Lower leg skin (tissue), 4 donors: ENCODE measurements at regions not wholly inside any gene's neighbourhood (a gene's known extent, or its start where the extent isn't known, plus 50 kb on each side); places are given as distances from the start of the nearest gene placed in this dataset.
A peak's percentile ranks its signal among the peaks of the same experiment; 100 is the strongest.
"Not testable (repeated sequence)": the region's sequence is repeated elsewhere in the genome, so short reads cannot be mapped to it uniquely, and the experiment has no call there.

Source experiments
- DNase-seq, 2 donors: peaks; one replicate each; pipeline ENCODE4 v3.0.0-alpha.2; 2019; ENCODE audit warnings: low spot score in 2 of 2
- H3K4me3 ChIP-seq: fragments of 200-600 bp; sonication (generic); 2 replicates; pipeline ENCODE4 v1.5.1; 2017; ENCODE audit warnings: mild to moderate bottlenecking, low read depth; ENCODE audit not compliant: poor library complexity, severe bottlenecking
- CTCF ChIP-seq, 3 donors: fragments of 450-650 bp; IDR thresholded peaks; one replicate each; pipeline ENCODE4 v1.5.1; 2016; ENCODE audit warnings: antibody characterized with exemption in 3 of 3, mild to moderate bottlenecking in 3 of 3, moderate library complexity in 2 of 3
- POLR2A ChIP-seq, 2 donors: fragments of 450-650 bp; IDR thresholded peaks; one replicate each; pipeline ENCODE4 v1.6.1; 2016 to 2017; ENCODE audit warnings: antibody characterized with exemption in 2 of 2, mild to moderate bottlenecking in 1 of 2, moderate library complexity in 1 of 2
- WGBS, 2 donors: methylation state at CpG; one replicate each; pipeline ENCODE4 v1.1.5; 2018; 5-methylcytosine and 5-hydroxymethylcytosine counted together
- intact Hi-C: fragments of 100-400 bp; cut with DNase I; formaldehyde crosslinking; loops from one replicate; pipeline ENCODE4 v1.15.0; 2023; ENCODE audit warnings: low total_unique reads

DNA sequence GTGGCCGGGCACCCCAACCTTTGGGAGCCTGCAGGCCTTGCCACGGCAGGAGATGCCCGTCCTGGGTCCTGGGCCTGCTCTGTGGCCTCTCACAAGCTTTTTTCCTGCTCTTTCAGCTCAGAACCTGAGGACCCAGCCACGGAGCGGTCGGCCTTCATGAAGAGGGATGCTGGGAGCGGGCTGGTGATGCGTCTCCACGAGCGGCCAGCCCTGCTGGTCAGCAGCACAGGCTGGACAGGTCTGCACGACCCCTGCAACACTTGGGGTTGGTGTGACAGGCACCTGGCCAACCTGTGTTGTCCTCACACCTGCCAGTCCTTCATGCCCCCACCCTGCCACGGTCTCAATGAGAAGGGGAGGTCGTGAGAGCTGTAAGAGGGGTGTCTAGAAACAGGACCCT lies 170.0 kb downstream of the ADRA2C start:
- TF ChIP-seq POLR2A (IDR thresholded peaks at IDR 0.05) = no peak
- TF ChIP-seq CTCF (IDR thresholded peaks at IDR 0.05) = no peak
- no peak for DNase-seq
- 79 to 82% methylated on average over 5 to 9 of the region's 13 CpGs for whole genome bisulfite sequencing, 2 donors
- intact Hi-C loops = no loop called here
- H3K4me3 ChIP-seq = no peak overlapping the region

GRCh38 chr4:3937849-3938562 lies 171.8 kb downstream of the ADRA2C start:
- DNase-seq, intact Hi-C loops, H3K4me3 ChIP-seq: not testable (repeated sequence)
- 54 to 63% methylated on average over 7 of the region's 18 CpGs for WGBS, 2 donors

DNA sequence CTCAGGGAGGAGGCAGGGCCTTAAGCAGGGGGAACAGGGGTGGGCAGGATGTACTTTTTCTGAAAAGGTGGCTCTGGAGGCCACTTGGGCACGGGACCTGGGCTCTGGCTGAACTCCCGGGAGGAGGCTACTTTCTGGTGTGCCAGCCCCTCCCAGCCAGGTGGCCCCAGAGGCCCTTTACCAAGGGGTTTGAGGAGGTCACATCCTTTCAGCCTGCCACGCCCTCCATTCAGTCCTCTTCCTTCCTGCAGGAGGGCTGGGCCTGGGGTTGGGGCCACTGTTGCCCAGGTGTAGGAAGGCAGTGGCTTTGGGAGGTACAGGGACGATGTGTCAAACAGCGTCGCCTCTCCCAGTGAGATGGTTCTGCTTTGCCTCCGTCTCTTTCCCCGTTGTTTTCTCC lies 172.5 kb downstream of the ADRA2C start:
- DNase-seq, intact Hi-C loops: not testable (repeated sequence)
- 83 to 85% methylated on average over 5 to 6 of the region's 8 CpGs for WGBS, 2 donors

DNA sequence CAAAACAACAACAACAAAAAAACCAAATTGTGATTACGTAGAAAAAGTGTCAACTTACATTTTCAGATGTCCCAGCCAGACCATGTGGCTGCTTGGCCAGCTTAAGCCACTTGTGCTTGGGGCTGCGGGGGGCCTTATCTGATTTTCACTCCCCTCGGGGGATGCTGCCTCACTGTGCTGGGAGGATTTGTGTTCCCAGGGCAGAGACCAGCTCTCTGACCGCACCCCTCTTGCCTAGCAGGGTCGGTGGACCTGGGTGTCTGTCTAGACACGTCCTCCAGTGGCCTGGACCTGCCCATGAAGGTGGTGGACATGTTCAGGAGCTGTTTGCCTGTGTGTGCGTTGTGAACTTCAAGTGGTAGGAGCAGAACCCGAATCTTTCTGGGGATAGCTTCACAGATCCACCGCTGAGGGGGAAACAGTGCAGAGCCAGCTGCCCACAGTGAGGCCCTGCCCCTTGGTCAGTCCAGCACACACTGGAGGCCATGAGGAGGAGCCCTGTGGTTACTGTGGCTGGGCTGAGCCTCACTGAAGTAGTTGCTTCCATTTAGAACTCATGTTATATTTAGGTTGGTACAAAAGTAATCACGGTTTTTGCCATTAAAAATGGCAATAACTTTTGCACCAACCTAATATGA lies 173.9 kb downstream of the ADRA2C start:
- DNase-seq, H3K4me3 ChIP-seq, intact Hi-C loops: not testable (repeated sequence)
- WGBS, 2 donors = 47 to 56% methylated on average over 9 to 10 of the region's 10 CpGs

More for the DNA sequence above, 172.5 kb downstream of the ADRA2C start:
- not testable (repeated sequence) for H3K4me3 ChIP-seq

DNA sequence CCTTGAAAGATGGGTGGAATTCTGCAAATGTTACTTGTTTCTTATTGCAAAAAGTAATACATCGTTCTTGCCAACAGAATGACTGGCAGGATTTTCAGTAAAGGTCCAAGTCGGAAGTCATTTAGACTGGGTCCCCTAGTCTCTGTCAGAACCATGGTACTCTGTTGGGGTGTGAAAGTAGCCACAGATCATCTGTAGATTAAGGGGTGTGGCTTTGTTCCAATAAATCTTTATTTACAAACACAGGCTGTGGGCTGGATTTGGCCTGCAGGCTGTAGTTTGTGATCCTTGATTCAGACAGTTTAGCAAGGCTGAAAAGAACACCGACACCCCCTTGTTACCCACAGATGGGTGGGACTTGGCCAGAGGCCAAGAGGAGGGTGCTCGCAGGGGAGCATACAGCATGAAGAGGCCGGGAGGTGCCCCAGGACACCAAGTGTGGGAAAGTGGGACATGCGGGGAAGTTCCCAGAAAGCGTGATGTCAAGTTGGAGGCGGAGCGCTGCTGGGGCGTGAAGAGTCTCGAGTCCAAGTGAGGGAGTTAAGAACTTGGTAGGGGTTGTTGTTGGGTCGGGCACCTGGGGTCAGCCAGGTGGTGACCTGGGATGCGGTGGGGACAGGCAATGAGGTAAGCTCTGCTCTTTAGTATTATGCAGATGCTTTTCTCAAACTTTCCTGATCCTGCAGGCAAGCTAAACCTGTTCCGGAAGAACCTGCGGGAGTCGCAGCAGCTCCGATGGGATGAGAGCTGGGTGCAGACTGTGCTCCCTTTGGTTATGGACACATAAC lies 175.7 kb downstream of the ADRA2C start:
- intact Hi-C loops, H3K4me3 ChIP-seq, DNase-seq: not testable (repeated sequence)
- WGBS, 2 donors = 54 to 55% methylated on average over 13 to 16 of the region's 17 CpGs

DNA sequence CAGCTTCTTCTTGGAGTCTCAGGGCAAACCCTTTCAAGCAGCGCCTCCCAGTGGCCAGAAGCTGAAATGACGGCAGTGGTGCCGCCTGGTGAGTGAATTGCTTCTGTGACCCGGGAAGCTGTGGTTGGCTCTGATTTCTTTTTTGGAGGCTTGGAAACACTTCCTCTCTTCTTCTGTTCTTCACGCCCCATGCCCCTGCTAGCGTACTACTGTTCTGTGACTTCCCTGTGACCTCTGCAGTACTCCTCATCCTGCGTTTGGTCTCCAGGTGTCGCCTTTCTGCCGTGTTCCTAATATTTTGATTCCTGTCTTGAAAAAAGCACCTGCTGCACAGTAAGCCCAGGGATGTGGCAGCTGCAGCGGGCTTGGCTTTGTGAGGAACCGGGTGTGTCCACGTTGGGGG lies 176.4 kb downstream of the ADRA2C start:
- H3K4me3 ChIP-seq, intact Hi-C loops: not testable (repeated sequence)
- peak; percentile 54 to 92 for DNase-seq
- peak in 1 of 3 donors; percentile 35 for TF ChIP-seq CTCF (IDR thresholded peaks at IDR 0.05)
- WGBS, 2 donors = 10 to 14% methylated on average over 12 of the region's 12 CpGs

GRCh38 chr4:3943051-3943450 lies 176.9 kb downstream of the ADRA2C start:
- 62 to 77% methylated on average over 7 to 8 of the region's 8 CpGs for WGBS, 2 donors
- intact Hi-C loops, DNase-seq, H3K4me3 ChIP-seq: not testable (repeated sequence)

GRCh38 chr4:3945511-3946290 lies 179.5 kb downstream of the ADRA2C start:
- DNase-seq = no peak
- no peak overlapping the region for H3K4me3 ChIP-seq
- TF ChIP-seq CTCF (IDR thresholded peaks at IDR 0.05) (no peak), POLR2A (IDR thresholded peaks at IDR 0.05) (no peak)
- intact Hi-C loops = no loop called here
- 86 to 92% methylated on average over 17 to 22 of the region's 22 CpGs for WGBS, 2 donors

DNA sequence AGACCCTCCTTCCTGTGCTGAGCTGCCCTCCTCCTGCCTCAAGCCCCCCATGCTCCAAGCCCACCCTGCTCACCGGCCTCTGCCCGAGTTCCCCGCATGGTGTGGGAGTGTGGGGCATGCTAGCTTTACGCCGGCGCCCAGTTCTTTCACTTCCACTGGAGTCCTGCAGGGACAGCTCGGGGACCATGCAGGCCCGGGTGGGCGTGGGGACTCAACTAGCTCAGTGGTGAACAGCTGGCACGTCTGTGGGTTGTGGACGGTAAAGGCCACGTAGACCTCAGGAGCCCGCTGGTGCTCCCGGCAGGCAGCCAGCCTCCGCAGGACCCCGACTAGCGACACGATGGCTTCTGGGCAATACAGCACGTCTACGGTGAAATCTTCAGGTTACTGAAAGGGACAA lies 180.4 kb downstream of the ADRA2C start:
- WGBS, 2 donors = 95 to 96% methylated on average over 16 to 18 of the region's 20 CpGs
- intact Hi-C loops, DNase-seq, H3K4me3 ChIP-seq: not testable (repeated sequence)

- H3K4me3 ChIP-seq, DNase-seq, intact Hi-C loops: not testable (repeated sequence)
- WGBS, 2 donors = 90 to 94% methylated on average over 8 to 20 of the region's 21 CpGs
Observed at GRCh38 chr4:3947761-3948160, 181.6 kb downstream of the ADRA2C start.

DNA sequence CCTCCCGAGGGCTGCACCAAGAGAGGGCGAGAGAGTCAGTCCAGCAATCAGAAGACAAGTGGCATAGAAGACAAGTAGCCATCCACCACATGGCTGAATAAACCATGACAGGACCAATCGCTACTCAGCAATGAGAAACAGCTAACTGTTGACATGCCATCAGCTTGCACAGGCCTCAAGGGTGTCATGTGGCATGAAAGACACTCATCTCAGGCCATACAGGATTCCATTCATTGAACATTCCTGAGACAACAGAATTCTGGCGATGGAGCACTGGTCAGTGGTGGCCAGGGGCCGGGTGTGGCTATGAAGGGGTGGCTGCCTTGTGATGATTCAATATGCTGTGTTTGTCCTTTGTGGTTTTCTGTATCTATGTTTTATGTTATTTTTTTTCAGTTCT lies 182.0 kb downstream of the ADRA2C start:
- 99% methylated on average over 5 of the region's 5 CpGs for WGBS, 2 donors
- intact Hi-C loops, DNase-seq, H3K4me3 ChIP-seq: not testable (repeated sequence)
